HL-60/S4 treated with retinoic acid at 250 ng/mL for 4 days and 3 days (cell line): ENCODE measurements at regions not wholly inside any gene's neighbourhood (a gene's known extent, or its start where the extent isn't known, plus 50 kb on each side); places are given as distances from the start of the nearest gene placed in this dataset.

Source experiments
- in situ Hi-C: fragments of 300-500 bp; cut with MboI; formaldehyde crosslinking; loops from 2 replicates; pipeline ENCODE4 v1.7.0; 2022; ENCODE audit warnings: low sequenced_read_pairs

GRCh38 chr5:2181149-2181548, 298.4 kb upstream of the IRX4 start:
- in situ Hi-C loops = no loop called here

GRCh38 chr5:2180456-2180855, 297.7 kb upstream of the IRX4 start:
- in situ Hi-C loops = no loop called here

- in situ Hi-C loops = no loop called here
These were observed 297.1 kb upstream of the IRX4 start for GRCh38 chr5:2179861-2180260.

GRCh38 chr5:2178528-2178927, 295.8 kb upstream of the IRX4 start:
- in situ Hi-C loops = no loop called here

GRCh38 chr5:2178071-2178477, 295.3 kb upstream of the IRX4 start:
- in situ Hi-C loops = no loop called here

GRCh38 chr5:2177244-2177643, 294.5 kb upstream of the IRX4 start:
- in situ Hi-C loops = no loop called here

GRCh38 chr5:2176581-2176980, 293.9 kb upstream of the IRX4 start:
- in situ Hi-C loops = no loop called here

- in situ Hi-C loops = no loop called here
These were observed 293.2 kb upstream of the IRX4 start for GRCh38 chr5:2175842-2176404.

GRCh38 chr5:2175041-2175440, 292.3 kb upstream of the IRX4 start:
- in situ Hi-C loops = no loop called here

- in situ Hi-C loops = no loop called here
These were observed 291.8 kb upstream of the IRX4 start for GRCh38 chr5:2174538-2174937.

- in situ Hi-C loops = no loop called here
These were observed 290.6 kb upstream of the IRX4 start for GRCh38 chr5:2173151-2173834.

- in situ Hi-C loops = no loop called here
These were observed 289.7 kb upstream of the IRX4 start for GRCh38 chr5:2172471-2172870.

GRCh38 chr5:2170761-2171160, 288.0 kb upstream of the IRX4 start:
- in situ Hi-C loops = no loop called here

GRCh38 chr5:2169850-2170760, 287.4 kb upstream of the IRX4 start:
- in situ Hi-C loops = no loop called here

GRCh38 chr5:2169430-2169808, 286.7 kb upstream of the IRX4 start:
- in situ Hi-C loops = no loop called here

GRCh38 chr5:2168601-2169429, 286.1 kb upstream of the IRX4 start:
- in situ Hi-C loops = no loop called here

- in situ Hi-C loops = no loop called here
These were observed 284.9 kb upstream of the IRX4 start for GRCh38 chr5:2167671-2168070.

GRCh38 chr5:2166979-2167377, 284.3 kb upstream of the IRX4 start:
- in situ Hi-C loops = no loop called here

GRCh38 chr5:2166306-2166978, 283.7 kb upstream of the IRX4 start:
- in situ Hi-C loops = no loop called here

GRCh38 chr5:2165615-2166305, 283.0 kb upstream of the IRX4 start:
- in situ Hi-C loops = no loop called here
